Left lobe of liver (tissue), 2 donors: ENCODE measurements at regions not wholly inside any gene's neighbourhood (a gene's known extent, or its start where the extent isn't known, plus 50 kb on each side); places are given as distances from the start of the nearest gene placed in this dataset.
"Not testable (repeated sequence)": the region's sequence is repeated elsewhere in the genome, so short reads cannot be mapped to it uniquely, and the experiment has no call there.

Experiments used
- ATAC-seq: fragments of 200-7000 bp; cut with Tn5 transposase; one replicate; pipeline ENCODE4 v1.9.1; 2020; ENCODE audit warnings: mild to moderate bottlenecking, moderate library complexity
- DNase-seq: peaks from one replicate; pipeline ENCODE4 v3.0.0-alpha.2; 2020; ENCODE audit warnings: low spot score
- donor health status: DM: no; HTN: no; CAD: no; lungs with moderate emphysema.
- donor health status: DM: no; HTN: yes; CAD: no.

DNA sequence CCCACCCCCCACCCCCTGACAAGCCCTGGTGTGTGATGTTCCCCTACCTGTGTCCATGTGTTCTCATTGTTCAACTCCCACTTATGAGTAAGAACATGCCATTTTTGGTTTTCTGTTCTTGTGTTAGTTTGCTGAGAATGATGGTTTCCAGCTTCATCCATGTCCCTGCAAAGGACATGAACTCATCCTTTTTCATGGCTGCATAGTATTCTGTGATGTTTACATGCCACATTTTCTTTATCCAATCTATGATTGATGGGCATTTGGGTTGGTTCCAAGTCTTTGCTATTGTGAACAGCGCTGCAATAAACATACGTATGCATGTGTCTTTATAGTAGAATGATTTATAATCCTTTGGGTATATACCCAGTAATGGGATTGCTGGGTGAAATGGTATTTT lies 74.8 kb upstream of the PHACTR1 start:
- ATAC-seq, DNase-seq: not testable (repeated sequence)

GRCh38 chr6:12645941-12646340 lies 70.6 kb upstream of the PHACTR1 start:
- ATAC-seq: no peak
- no peak for DNase-seq

- ATAC-seq: no peak
- DNase-seq: no peak
Observed at GRCh38 chr6:12648171-12648570, 68.4 kb upstream of the PHACTR1 start.

GRCh38 chr6:12649325-12649724 lies 67.2 kb upstream of the PHACTR1 start:
- DNase-seq (no peak), ATAC-seq (no peak)

DNA sequence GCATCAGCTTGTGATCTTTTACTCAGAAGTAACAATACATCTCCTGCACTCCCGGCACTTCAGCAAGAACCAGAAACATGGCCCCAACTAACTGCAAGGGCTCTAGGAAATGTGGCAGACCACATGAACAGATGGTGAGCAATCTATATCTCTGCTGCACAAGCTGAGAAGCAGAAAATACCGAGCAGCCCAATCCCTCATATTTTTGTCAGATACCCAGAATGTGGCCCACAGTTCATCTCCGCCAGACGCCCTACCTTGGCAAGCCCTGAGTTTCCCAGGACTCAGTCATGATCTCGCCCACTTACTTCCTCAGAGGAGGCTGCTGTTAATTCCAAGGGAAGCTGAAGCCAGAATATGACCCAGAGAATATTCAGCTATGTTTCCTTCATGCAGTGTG lies 63.1 kb upstream of the PHACTR1 start:
- DNase-seq: no peak
- no peak for ATAC-seq

- no peak for DNase-seq
- no peak for ATAC-seq
Observed at GRCh38 chr6:12654107-12654506, 62.5 kb upstream of the PHACTR1 start.

DNA sequence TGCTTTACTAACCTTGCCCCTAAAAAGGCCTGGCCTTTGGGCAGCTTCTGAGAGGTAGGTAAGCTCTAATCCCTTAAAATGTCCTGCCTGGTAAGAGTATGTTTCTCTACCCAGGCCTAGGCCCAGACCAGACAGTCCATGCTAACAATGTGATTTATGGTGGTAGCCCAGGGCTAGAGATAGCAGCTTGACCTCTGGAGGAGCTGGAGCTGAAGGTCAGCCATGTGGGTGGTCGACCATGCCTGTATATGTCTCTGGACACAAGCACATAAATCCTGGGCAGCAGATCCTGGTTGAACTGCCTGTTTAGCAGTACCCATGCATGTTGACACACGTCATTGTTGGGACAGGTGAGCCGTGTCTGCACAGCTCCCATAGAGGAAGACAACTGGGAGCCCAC lies 62.1 kb upstream of the PHACTR1 start:
- no peak for ATAC-seq
- DNase-seq: no peak

DNA sequence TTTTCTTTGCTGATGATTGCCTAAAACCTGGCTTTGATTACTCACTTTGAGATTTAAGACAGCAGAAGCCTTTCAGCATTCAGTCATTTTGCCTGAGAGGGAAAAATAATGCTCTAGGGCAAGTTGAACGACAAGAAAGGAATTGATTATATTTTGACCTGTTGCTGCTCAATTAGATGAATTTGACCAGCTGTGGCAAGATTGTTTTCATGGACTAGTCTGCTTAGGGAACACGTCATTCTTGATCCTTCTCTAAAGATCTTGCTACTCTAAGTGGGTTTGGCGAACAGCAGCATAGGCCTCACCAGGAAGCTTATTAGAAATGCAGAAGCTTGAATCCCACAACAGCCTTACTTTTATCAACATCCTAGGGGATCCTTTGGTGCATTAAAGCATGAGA lies 59.7 kb upstream of the PHACTR1 start:
- no peak for ATAC-seq
- DNase-seq: no peak

DNA sequence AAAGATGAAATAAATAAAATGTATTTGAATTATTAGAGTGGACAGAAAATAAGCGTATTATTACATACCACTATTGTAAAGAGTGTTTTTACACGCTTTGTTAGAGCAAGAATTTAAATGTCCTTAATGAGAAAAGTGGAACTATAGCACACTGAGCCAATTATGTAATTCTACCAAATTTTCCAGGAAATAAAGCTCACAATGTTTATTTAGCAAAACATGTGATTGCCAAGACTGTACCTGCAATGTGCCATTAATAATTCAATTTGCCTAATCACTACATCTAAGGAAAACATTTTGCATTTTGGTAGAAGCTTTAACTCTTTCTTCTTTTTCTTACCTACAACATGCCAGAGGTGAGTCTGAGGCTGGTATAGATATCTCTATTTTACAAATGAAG lies 58.7 kb upstream of the PHACTR1 start:
- no peak for ATAC-seq
- no peak for DNase-seq

- no peak for DNase-seq
Observed at GRCh38 chr6:12661432-12662089, 55.0 kb upstream of the PHACTR1 start.

More at GRCh38 chr6:12661432-12662089, 55.0 kb upstream of the PHACTR1 start:
- no peak for ATAC-seq
